Stimulated activated CD4-positive, alpha-beta T cell treated with anti-CD3 and anti-CD28 coated beads, Interleukin-12 subunit alpha, Interleukin-12 subunit beta, amount 100 ng/mL, for 4 hours (primary cell): ENCODE measurements at regions not wholly inside any gene's neighbourhood (a gene's known extent, or its start where the extent isn't known, plus 50 kb on each side); places are given as distances from the start of the nearest gene placed in this dataset.

Experiments
- DNase-seq: peaks from one replicate; pipeline ENCODE4 v3.0.0-alpha.2; 2020

- no peak for DNase-seq
Observed at GRCh38 chr5:56454219-56454862, 221.2 kb upstream of the ANKRD55 start.

- DNase-seq: no peak
Observed at GRCh38 chr5:56451742-56452141, 218.6 kb upstream of the ANKRD55 start.

DNA sequence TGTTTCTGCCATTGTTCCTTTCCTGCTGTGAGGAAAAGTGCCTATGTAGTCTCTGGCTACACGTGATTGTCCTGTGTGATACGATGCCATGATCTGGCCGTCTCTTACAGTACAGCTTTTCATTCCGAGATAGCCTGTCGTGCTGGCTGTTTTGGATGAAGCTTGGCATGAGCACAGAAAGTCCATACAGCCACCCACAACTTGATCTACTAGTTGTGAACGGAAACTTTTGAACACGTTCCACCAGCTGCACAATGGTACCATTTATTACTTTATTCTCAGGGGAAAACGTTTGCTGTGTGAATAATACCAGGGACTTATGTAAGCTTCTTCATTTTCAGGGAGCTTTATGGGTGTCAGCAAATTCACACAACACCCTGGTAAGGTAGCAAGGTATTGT lies 217.6 kb upstream of the ANKRD55 start:
- DNase-seq: no peak

GRCh38 chr5:56449071-56449640 lies 216.0 kb upstream of the ANKRD55 start:
- no peak for DNase-seq

- no peak for DNase-seq
Observed at GRCh38 chr5:56447656-56448055, 214.5 kb upstream of the ANKRD55 start.

GRCh38 chr5:56447232-56447631 lies 214.1 kb upstream of the ANKRD55 start:
- no peak for DNase-seq

DNA sequence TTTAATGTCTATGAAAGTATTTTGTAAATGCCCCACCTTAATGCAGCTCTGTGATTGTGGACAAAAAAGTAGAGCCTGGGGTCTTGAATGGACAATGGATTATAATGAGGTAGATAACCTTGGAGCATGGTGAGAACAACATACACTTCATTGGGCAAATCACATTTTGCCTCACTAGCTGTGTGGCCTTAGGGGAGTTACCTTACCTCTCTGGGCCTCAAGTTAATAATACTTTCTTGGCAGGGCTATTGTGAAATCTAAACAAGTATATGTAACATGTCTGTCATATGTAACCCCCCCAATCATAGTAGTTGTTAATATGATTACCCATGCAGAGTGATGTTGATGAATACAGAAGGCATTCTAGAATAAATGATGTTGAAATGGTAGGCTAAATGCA lies 213.6 kb upstream of the ANKRD55 start:
- no peak for DNase-seq

DNA sequence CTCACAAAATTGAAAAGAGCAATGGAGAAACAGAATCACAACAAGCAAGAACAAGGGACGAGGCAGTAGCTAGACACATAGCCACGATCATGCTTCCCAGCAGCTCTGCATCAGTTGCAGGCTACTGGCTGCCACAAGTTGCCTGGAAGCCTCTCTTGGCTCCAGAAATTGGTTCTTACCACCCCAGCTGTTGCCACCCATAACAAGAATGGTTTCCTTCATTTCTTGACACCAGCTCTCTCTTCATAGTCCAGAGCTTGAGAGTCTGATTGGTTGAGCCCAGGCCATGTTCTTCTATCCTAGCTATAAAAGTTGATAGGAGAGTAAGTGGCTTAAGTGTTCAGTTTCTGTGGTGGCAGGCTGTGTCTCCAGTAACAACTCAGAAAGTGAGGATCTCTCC lies 210.7 kb upstream of the ANKRD55 start:
- DNase-seq: no peak

GRCh38 chr5:56440871-56441740 lies 208.0 kb upstream of the ANKRD55 start:
- DNase-seq: no peak

GRCh38 chr5:56434986-56435385 lies 201.9 kb upstream of the ANKRD55 start:
- DNase-seq: no peak

DNA sequence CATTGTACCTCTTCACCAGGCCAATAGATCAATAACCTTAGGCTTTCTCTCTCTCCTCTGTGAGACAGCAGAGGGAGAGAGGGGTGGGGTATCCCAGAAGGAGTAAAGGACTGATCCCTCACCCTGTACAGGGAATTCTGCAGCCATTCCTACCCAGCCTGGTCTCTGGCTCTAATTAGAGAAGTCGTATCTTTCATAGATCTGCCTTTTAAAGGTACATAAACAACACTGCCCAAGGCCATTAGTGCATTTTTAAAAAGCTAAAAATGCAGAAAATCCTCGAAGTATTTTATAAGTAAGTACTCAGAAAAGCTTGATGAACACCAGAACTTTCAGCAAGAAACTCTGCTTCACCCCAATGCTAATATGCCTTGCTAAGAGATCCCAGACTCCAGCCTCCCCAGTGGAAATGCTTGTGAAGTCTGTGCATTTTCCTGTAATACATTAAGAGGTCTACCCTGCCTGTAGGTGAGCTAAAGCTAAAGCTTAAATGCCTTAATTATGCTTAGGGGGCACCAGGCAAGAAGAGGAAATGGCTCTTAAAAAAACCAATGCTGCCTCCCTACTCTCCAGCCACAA lies 200.0 kb upstream of the ANKRD55 start:
- no peak for DNase-seq

DNA sequence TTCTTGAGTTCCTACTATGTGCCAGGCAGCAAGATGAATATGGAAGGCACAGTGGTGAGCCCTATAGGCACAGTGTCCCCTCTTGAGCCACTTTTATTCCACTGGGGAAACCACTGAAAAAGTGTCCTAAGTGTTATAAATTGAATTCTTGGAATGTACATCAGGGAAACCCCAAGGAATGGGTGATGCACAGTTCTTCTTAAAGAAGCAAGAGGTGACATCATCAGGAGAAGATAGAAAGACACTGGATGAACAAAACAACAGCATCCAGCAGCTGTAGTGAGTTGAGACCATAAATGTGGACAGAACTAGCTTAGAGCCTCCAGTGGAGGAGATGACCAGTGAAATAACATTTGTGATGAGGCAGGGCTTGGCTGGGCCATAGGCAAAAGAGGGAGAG lies 199.2 kb upstream of the ANKRD55 start:
- no peak for DNase-seq

- no peak for DNase-seq
Observed at GRCh38 chr5:56430422-56430821, 197.3 kb upstream of the ANKRD55 start.

DNA sequence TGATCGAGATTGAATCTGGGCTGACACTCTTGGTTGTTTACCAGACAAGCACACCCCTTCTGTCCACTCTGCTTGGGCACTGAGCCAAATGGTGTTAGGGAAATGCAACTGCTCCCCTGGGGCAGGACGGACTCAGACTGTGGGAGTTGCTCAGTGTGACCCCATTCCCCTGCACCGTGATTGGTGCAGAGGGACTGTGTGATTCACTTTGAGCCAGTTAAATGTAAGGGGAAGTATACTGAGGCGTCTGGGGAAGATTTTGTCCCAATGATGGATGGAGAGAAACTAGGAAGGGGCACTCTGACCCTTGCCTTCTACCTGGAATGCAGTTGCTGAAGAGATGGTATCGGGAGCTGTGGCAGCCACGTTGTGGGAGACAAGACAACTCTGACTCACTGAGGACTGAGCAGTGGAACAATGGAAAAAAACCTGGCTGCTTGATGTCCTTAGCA lies 196.0 kb upstream of the ANKRD55 start:
- no peak for DNase-seq

DNA sequence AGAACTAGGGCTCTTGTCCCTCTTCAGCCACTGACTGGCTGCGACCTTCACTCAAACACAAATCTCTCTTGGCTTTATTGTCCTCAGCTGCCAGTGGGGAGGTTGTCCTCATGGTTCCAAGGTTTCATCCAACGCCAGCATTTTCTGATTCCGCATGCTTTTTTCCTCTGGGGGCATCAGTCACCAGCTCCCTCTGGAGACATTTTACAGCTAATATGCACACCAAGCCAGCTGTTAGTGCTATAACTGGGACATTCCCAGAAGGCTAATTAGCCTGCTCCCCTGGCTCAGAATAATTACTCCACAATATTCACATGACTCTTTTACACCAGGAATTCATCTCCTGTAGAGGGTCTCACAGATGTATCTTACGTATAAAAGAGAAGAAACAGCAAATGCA lies 193.6 kb upstream of the ANKRD55 start:
- DNase-seq: no peak

- no peak for DNase-seq
Observed at GRCh38 chr5:56422076-56422762, 189.1 kb upstream of the ANKRD55 start.

- no peak for DNase-seq
Observed at GRCh38 chr5:56421246-56422075, 188.3 kb upstream of the ANKRD55 start.

GRCh38 chr5:56420323-56420722 lies 187.2 kb upstream of the ANKRD55 start:
- no peak for DNase-seq

DNA sequence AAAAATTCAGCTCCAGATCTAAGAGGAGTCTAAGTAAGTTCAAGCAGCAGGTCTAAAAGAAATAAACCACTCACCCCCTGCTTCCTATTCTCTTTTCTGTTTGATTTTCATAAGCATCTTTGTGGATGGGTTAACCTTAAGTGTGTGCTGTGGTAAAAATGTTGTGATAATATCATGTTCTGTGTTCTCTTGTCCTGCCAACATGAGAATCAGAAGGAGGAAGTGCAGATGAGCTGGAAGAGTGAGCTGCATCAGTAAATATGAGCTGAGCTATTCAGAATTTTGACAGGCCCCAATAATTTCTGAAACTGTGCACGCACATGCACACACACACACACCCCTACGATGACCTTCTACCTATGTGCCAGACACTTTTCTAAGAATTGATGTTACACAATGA lies 186.5 kb upstream of the ANKRD55 start:
- no peak for DNase-seq

DNA sequence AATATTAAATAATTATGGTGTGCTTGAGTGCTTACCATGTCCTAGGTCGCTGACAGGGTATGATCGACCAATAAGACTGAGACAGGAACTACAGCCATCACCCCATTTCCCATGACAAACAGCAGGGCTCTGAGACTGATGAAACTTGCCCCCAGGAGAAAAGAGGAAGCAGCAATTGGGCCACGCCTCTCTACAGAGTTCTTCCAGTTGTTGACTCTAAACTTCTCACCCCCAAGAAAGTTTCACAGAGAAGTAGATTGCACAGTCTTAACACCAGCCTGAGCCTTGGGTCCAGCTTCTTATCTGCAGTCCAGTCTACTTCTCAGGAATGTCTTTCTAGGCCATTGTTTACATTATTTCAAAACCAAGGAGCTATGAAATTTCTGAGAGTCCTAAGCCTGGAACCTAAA lies 182.2 kb upstream of the ANKRD55 start:
- DNase-seq: no peak

GRCh38 chr5:56414066-56414465 lies 180.9 kb upstream of the ANKRD55 start:
- DNase-seq: no peak

- no peak for DNase-seq
Observed at GRCh38 chr5:56413546-56413945, 180.4 kb upstream of the ANKRD55 start.
